MM.1S (cell line): ENCODE measurements at regions not wholly inside any gene's neighbourhood (a gene's known extent, or its start where the extent isn't known, plus 50 kb on each side); places are given as distances from the start of the nearest gene placed in this dataset.

Source experiments
- DNase-seq: peaks from one replicate; pipeline ENCODE4 v3.0.0-alpha.2; 2015
- H2AFZ ChIP-seq: fragments of 300-600 bp; sonication (generic); 2 replicates; pipeline ENCODE4 v1.6.0; 2016; ENCODE audit warnings: antibody characterized with exemption, low read length
- H3F3A ChIP-seq: fragments of 300-600 bp; sonication (generic); 2 replicates; pipeline ENCODE4 v1.6.1; 2016; ENCODE audit warnings: mild to moderate bottlenecking, antibody characterized with exemption, low read length, moderate library complexity, mixed read lengths; ENCODE audit not compliant: insufficient read depth
- H3K27ac ChIP-seq: fragments of 300-600 bp; sonication (generic); 2 replicates; pipeline ENCODE4 v1.5.1; 2016; ENCODE audit warnings: mild to moderate bottlenecking, low read length
- H3K27me3 ChIP-seq: fragments of 300-600 bp; sonication (generic); replicated peaks from 2 replicates; pipeline ENCODE4 v1.6.0; 2016; ENCODE audit warnings: low read length; ENCODE audit not compliant: insufficient read depth
- H3K36me3 ChIP-seq: fragments of 300-600 bp; sonication (generic); replicated peaks from 2 replicates; pipeline ENCODE4 v1.6.1; 2016; ENCODE audit warnings: mild to moderate bottlenecking, low read length, mixed read lengths; ENCODE audit not compliant: insufficient read depth
- H3K4me1 ChIP-seq: fragments of 300-600 bp; sonication (generic); 2 replicates; pipeline ENCODE4 v1.6.1; 2016; ENCODE audit warnings: low read length, mixed read lengths
- H3K4me2 ChIP-seq: fragments of 300-600 bp; sonication (generic); 2 replicates; pipeline ENCODE4 v1.6.0; 2016; ENCODE audit warnings: low read depth, low read length
- H3K4me3 ChIP-seq: fragments of 300-600 bp; sonication (generic); 2 replicates; pipeline ENCODE4 v1.5.1; 2016; ENCODE audit warnings: low read length, mixed read lengths
- H3K79me2 ChIP-seq: fragments of 300-600 bp; sonication (generic); 2 replicates; pipeline ENCODE4 v1.6.1; 2016; ENCODE audit warnings: mixed run types, low read length, mixed read lengths
- H3K9ac ChIP-seq: fragments of 300-600 bp; sonication (generic); 2 replicates; pipeline ENCODE4 v1.6.1; 2016; ENCODE audit warnings: low read length, mixed read lengths
- H3K9me2 ChIP-seq: fragments of 300-600 bp; sonication (generic); replicated peaks from 2 replicates; pipeline ENCODE4 v1.6.1; 2016; ENCODE audit warnings: mild to moderate bottlenecking, low read length, mixed read lengths; ENCODE audit not compliant: insufficient read depth
- H3K9me3 ChIP-seq: fragments of 300-600 bp; sonication (generic); replicated peaks from 2 replicates; pipeline ENCODE4 v1.6.1; 2016; ENCODE audit warnings: mild to moderate bottlenecking, low read length, mixed read lengths; ENCODE audit not compliant: insufficient read depth
- H4K20me1 ChIP-seq: fragments of 300-600 bp; sonication (generic); 2 replicates; pipeline ENCODE4 v1.6.1; 2016; ENCODE audit warnings: mild to moderate bottlenecking, low read length, moderate library complexity, mixed read lengths; ENCODE audit not compliant: insufficient read depth
- EZH2 ChIP-seq: fragments of 300-600 bp; sonication (generic); optimal IDR thresholded peaks from 2 replicates; pipeline ENCODE3; 2017; ENCODE audit warnings: low read depth, mild to moderate bottlenecking, antibody characterized with exemption, low read length, mixed read lengths
- EZH2phosphoT487 ChIP-seq: fragments of 300-600 bp; sonication (generic); IDR thresholded peaks from 2 replicates; pipeline ENCODE4 v1.6.1; 2018; ENCODE audit warnings: antibody characterized with exemption, low read length
- TF ChIP-seq, protein P1 (sequence below): fragments of 300-600 bp; sonication (generic); IDR thresholded peaks from 2 replicates; pipeline ENCODE4 v1.5.1; 2016; ENCODE audit warnings: antibody characterized with exemption, low read length, mixed read lengths

DNA sequence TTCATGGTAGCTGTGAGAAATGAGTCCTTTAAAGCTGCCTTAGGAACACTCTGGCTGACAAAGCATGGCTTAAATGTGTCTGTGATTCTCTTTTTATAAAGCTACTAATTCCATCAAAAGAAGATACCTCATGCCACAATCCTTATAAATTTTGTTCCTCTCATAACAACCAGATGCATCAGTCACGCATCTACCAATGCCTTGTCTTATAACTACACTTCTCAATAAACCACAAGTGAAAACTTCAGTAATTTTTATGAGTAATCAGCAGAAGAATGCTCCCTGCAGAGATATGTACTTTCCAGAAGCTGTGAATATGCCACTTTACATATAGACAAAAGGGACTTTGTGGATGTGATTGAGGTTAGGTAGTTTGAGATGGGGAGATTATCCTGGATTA is 147.8 kb downstream of the SUCLA2 start:
- Histone ChIP-seq H3K27ac (no peak overlapping the region), H3K9me2 (no peaks in the 10 kb centered on the region), H4K20me1 (no peaks in the 10 kb centered on the region), H3K9me3 (no peaks in the 10 kb centered on the region), H3K4me2 (no peak overlapping the region), H3F3A (no peaks in the 10 kb centered on the region), H3K36me3 (no peaks in the 10 kb centered on the region), H2AFZ (no peak overlapping the region), H3K79me2 (no peaks in the 10 kb centered on the region), H3K4me3 (no peak overlapping the region), H3K27me3 (no peaks in the 10 kb centered on the region), H3K9ac (no peak overlapping the region), H3K4me1 (no peaks in the 10 kb centered on the region)
- TF ChIP-seq, protein P1, sequence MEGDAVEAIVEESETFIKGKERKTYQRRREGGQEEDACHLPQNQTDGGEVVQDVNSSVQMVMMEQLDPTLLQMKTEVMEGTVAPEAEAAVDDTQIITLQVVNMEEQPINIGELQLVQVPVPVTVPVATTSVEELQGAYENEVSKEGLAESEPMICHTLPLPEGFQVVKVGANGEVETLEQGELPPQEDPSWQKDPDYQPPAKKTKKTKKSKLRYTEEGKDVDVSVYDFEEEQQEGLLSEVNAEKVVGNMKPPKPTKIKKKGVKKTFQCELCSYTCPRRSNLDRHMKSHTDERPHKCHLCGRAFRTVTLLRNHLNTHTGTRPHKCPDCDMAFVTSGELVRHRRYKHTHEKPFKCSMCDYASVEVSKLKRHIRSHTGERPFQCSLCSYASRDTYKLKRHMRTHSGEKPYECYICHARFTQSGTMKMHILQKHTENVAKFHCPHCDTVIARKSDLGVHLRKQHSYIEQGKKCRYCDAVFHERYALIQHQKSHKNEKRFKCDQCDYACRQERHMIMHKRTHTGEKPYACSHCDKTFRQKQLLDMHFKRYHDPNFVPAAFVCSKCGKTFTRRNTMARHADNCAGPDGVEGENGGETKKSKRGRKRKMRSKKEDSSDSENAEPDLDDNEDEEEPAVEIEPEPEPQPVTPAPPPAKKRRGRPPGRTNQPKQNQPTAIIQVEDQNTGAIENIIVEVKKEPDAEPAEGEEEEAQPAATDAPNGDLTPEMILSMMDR = no peak
- TF ChIP-seq EZH2 (no peak), EZH2phosphoT487 (no peak)
- no peak for DNase-seq

DNA sequence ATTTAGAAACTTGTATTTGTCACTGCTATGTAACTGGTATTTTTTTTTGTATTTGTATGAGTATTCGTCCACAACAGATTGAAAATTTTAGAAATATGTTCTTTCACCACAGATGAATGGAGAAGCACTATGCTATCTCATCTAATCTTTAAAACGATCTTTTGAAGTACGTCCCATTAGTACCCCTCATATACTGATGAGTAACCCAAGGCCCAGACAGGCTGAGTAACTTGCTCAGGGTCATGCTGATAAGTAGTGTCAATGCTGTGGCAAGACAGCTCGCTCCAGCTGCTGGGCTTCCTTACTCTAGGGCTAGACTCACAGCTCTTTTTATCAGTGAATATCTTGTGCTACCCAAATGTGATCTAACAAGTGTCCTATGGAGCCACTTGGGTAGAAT is 154.2 kb downstream of the SUCLA2 start:
- Histone ChIP-seq H3K4me1 (no peaks in the 10 kb centered on the region), H3K9me3 (no peaks in the 10 kb centered on the region), H3K4me3 (no peak overlapping the region), H3K4me2 (no peak overlapping the region), H3K36me3 (no peaks in the 10 kb centered on the region), H3K27me3 (no peaks in the 10 kb centered on the region), H3K9ac (no peak overlapping the region), H3K9me2 (no peaks in the 10 kb centered on the region), H4K20me1 (no peaks in the 10 kb centered on the region), H2AFZ (no peak overlapping the region), H3F3A (no peaks in the 10 kb centered on the region), H3K79me2 (no peaks in the 10 kb centered on the region), H3K27ac (no peak overlapping the region)
- no peak for DNase-seq
- TF ChIP-seq EZH2phosphoT487 = no peak
- TF ChIP-seq EZH2 = no peak
- TF ChIP-seq, protein P1 = no peak

- Histone ChIP-seq H3F3A (no peaks in the 10 kb centered on the region), H3K9ac (no peak overlapping the region), H3K36me3 (no peaks in the 10 kb centered on the region), H3K79me2 (no peaks in the 10 kb centered on the region), H3K4me1 (no peaks in the 10 kb centered on the region), H3K9me2 (no peaks in the 10 kb centered on the region), H3K4me3 (no peak overlapping the region), H3K9me3 (no peaks in the 10 kb centered on the region), H3K27ac (no peak overlapping the region), H4K20me1 (no peaks in the 10 kb centered on the region), H2AFZ (no peak overlapping the region), H3K4me2 (no peak overlapping the region), H3K27me3 (no peaks in the 10 kb centered on the region)
- TF ChIP-seq EZH2 (no peak), EZH2phosphoT487 (no peak)
- TF ChIP-seq, protein P1 = no peak
- no peak for DNase-seq
Observed at GRCh38 chr13:47845981-47846380, 155.1 kb downstream of the SUCLA2 start.

DNA sequence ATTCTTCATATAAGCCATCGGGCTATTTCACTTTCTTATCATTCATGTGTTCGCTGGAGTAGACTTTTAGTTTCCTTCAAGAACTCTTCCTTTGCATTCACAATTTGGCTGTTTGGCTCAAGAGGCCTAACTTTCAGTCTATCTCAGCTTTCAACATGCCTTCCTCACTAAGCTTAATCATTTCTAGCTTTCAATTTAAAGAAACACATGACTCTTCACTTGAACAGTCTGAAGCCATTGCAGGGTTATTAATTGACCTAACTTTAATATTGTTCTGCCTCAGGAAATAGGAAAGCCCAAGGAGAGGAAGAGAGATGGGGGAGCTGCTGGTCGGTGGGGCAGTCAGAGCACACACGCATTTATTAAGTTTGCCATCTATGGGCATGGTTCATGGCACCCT is 158.1 kb downstream of the SUCLA2 start:
- no peak overlapping the region for H3K27ac ChIP-seq
- H3K9ac ChIP-seq = no peak overlapping the region
- no peaks in the 10 kb centered on the region for H3K9me2 ChIP-seq
- no peaks in the 10 kb centered on the region for H3K9me3 ChIP-seq
- H2AFZ ChIP-seq = no peak overlapping the region
- H3K36me3 ChIP-seq = no peaks in the 10 kb centered on the region
- H3K4me2 ChIP-seq = no peak overlapping the region
- no peak for DNase-seq
- H4K20me1 ChIP-seq = no peaks in the 10 kb centered on the region
- TF ChIP-seq, protein P1 = no peak
- no peak for TF ChIP-seq EZH2phosphoT487
- TF ChIP-seq EZH2 = no peak
- H3K79me2 ChIP-seq = no peaks in the 10 kb centered on the region
- H3K4me3 ChIP-seq = no peak overlapping the region
- no peaks in the 10 kb centered on the region for H3F3A ChIP-seq
- H3K27me3 ChIP-seq = no peaks in the 10 kb centered on the region
- no peaks in the 10 kb centered on the region for H3K4me1 ChIP-seq
